ENCODE measurements at regions not wholly inside any gene's neighbourhood (a gene's known extent, or its start where the extent isn't known, plus 50 kb on each side); places are given as distances from the start of the nearest gene placed in this dataset.
"Not testable (repeated sequence)": the region's sequence is repeated elsewhere in the genome, so short reads cannot be mapped to it uniquely, and the experiment has no call there.

DNA sequence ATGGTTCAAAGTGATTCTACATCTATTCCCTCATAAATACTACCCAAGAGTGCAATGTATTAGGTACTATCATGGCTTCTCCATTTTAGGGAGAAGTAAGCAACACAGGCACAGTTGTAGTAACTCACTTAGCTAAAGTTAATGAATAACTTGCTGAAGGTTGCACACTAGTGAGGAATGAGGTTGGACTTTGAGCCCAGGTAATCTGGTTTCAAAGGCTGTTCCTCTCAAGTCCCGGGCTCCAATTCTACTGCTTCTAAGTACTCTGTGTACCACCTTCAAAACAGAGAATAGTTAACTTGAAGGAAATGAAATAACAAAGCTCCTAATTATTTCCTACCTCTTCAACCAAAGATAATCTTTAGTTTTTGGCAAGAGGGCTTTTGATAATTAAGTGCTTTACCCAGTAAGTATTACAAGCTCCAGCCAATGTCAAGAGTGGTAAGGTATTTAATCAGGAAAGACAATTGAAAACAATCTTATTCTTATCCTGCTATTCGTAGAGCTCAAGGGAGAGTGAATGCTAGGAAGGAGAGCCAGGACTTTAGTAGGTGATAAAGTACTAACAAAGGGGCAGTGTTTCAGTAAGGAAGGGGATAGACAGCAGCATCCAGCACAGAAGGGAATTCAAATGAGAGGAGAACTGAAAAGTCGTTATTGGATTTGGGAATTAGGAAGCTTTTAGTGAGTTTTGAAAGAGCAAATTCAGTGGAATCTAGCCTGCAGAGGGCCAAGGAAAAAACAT lies 158.2 kb upstream of the PTPRZ1 start:
- ATAC-seq (no peak), DNase-seq (ENCODE audit: low read depth, low spot score) (no peak)
- H3K4me1 ChIP-seq (ENCODE audit: control insufficient read depth, insufficient read depth, low read length): no peaks in the 10 kb centered on the region
- no peaks in the 10 kb centered on the region for H3K9me3 ChIP-seq (ENCODE audit: control insufficient read depth, insufficient read depth, low read depth, low read length)
- TF ChIP-seq, protein P1, sequence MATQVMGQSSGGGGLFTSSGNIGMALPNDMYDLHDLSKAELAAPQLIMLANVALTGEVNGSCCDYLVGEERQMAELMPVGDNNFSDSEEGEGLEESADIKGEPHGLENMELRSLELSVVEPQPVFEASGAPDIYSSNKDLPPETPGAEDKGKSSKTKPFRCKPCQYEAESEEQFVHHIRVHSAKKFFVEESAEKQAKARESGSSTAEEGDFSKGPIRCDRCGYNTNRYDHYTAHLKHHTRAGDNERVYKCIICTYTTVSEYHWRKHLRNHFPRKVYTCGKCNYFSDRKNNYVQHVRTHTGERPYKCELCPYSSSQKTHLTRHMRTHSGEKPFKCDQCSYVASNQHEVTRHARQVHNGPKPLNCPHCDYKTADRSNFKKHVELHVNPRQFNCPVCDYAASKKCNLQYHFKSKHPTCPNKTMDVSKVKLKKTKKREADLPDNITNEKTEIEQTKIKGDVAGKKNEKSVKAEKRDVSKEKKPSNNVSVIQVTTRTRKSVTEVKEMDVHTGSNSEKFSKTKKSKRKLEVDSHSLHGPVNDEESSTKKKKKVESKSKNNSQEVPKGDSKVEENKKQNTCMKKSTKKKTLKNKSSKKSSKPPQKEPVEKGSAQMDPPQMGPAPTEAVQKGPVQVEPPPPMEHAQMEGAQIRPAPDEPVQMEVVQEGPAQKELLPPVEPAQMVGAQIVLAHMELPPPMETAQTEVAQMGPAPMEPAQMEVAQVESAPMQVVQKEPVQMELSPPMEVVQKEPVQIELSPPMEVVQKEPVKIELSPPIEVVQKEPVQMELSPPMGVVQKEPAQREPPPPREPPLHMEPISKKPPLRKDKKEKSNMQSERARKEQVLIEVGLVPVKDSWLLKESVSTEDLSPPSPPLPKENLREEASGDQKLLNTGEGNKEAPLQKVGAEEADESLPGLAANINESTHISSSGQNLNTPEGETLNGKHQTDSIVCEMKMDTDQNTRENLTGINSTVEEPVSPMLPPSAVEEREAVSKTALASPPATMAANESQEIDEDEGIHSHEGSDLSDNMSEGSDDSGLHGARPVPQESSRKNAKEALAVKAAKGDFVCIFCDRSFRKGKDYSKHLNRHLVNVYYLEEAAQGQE (IDR thresholded peaks at IDR 0.05; ENCODE audit: insufficient read depth in 1 of 2, low read depth in 2 of 2, low read length in 1 of 2): no peak
- TF ChIP-seq SIN3A (IDR thresholded peaks at IDR 0.05; ENCODE audit: borderline replicate concordance, insufficient read depth, low read depth, low read length) (no peak), POLR2AphosphoS5 (IDR thresholded peaks at IDR 0.05; ENCODE audit: low read depth, low read length) (no peak), TCF7L2 (IDR thresholded peaks at IDR 0.05; ENCODE audit: low read depth, low read length) (no peak)
- TF ChIP-seq, protein P2, sequence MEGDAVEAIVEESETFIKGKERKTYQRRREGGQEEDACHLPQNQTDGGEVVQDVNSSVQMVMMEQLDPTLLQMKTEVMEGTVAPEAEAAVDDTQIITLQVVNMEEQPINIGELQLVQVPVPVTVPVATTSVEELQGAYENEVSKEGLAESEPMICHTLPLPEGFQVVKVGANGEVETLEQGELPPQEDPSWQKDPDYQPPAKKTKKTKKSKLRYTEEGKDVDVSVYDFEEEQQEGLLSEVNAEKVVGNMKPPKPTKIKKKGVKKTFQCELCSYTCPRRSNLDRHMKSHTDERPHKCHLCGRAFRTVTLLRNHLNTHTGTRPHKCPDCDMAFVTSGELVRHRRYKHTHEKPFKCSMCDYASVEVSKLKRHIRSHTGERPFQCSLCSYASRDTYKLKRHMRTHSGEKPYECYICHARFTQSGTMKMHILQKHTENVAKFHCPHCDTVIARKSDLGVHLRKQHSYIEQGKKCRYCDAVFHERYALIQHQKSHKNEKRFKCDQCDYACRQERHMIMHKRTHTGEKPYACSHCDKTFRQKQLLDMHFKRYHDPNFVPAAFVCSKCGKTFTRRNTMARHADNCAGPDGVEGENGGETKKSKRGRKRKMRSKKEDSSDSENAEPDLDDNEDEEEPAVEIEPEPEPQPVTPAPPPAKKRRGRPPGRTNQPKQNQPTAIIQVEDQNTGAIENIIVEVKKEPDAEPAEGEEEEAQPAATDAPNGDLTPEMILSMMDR (IDR thresholded peaks at IDR 0.05): no peak
- no peak overlapping the region for H3K4me3 ChIP-seq (ENCODE audit: low read depth in 2 of 2, low read length in 2 of 2)
- POLR2A ChIA-PET: no interaction called here
- CTCF ChIA-PET: no interaction called here
- no peak overlapping the region for H3K27ac ChIP-seq (ENCODE audit: low read length)
- in situ Hi-C loops (cut with HindIII; ENCODE audit: low pct_unique_long_range_greater_than_20kb, low sequenced_read_pairs) (no loop called here), intact Hi-C loops (cut with micrococcal nuclease; ENCODE audit: unreplicated experiment) (no loop called here)
- no TSS peak for BruUV-seq (replicated peaks)
- H3K36me3 ChIP-seq (ENCODE audit: control insufficient read depth, insufficient read depth, low read length): no peaks in the 10 kb centered on the region
- no peaks in the 10 kb centered on the region for H3K27me3 ChIP-seq (ENCODE audit: control insufficient read depth, insufficient read depth, low read length)

DNA sequence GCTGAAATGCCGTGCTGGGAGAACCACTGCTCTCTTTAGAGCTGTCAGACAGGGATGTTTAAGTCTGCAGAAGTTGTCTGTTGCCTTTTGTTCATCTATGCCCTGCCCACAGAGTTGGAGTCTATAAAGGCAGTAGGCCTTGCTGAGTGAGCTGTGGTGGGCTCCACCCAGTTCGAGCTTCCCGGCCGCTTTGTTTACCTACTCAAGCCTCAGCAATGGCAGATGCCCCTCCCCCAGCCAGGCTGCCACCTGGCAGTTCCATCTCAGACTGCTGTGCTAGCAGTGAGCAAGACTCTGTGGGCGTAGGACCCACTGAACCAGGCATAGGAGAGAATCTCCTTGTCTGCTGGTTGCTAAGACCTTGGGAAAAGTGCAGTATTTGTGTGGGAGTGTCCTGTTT lies 160.0 kb upstream of the PTPRZ1 start:
- H3K9me3 ChIP-seq (ENCODE audit: control insufficient read depth, insufficient read depth, low read depth, low read length); in situ Hi-C loops (cut with HindIII; ENCODE audit: low pct_unique_long_range_greater_than_20kb, low sequenced_read_pairs); BruUV-seq (replicated peaks); DNase-seq (ENCODE audit: low read depth, low spot score); H3K4me1 ChIP-seq (ENCODE audit: control insufficient read depth, insufficient read depth, low read length); CTCF ChIA-PET; H3K27ac ChIP-seq (ENCODE audit: low read length); H3K27me3 ChIP-seq (ENCODE audit: control insufficient read depth, insufficient read depth, low read length); H3K4me3 ChIP-seq (ENCODE audit: low read depth in 2 of 2, low read length in 2 of 2); ATAC-seq; H3K36me3 ChIP-seq (ENCODE audit: control insufficient read depth, insufficient read depth, low read length); POLR2A ChIA-PET; intact Hi-C loops (cut with micrococcal nuclease; ENCODE audit: unreplicated experiment): not testable (repeated sequence)

DNA sequence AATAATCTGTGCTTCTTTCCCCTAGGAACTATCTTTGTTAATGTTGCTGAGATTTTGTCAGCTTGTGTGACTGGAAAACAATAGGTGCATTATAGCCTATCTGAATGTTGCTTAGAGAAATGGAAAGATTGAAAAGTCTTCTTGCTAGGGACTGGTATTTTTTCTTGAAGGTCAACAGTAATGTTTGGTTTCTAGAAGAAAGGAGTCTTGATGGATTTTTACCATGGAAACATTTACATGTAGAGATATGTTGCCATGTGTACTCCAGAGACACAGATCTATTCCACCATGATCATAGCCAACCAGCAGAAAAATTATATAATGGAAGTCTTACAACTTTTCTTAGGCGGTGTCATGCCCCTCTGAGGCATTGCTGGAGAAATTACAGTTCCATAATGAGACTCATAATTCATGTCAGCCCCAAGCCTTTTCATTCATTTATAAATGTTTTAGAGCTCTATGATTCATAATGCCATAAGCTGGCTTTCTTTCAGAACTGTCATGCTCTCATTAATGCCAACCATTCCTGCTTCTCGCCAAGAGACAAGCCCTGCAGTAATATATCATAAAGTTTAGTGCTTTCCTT lies 175.1 kb upstream of the PTPRZ1 start:
- H3K4me3 ChIP-seq (ENCODE audit: low read depth in 2 of 2, low read length in 2 of 2): no peak overlapping the region
- no peaks in the 10 kb centered on the region for H3K4me1 ChIP-seq (ENCODE audit: control insufficient read depth, insufficient read depth, low read length)
- ChIA-PET POLR2A (no interaction called here), CTCF (no interaction called here)
- no peaks in the 10 kb centered on the region for H3K27me3 ChIP-seq (ENCODE audit: control insufficient read depth, insufficient read depth, low read length)
- no peak overlapping the region for H3K27ac ChIP-seq (ENCODE audit: low read length)
- no peaks in the 10 kb centered on the region for H3K9me3 ChIP-seq (ENCODE audit: control insufficient read depth, insufficient read depth, low read depth, low read length)
- no peak for TF ChIP-seq SIN3A (IDR thresholded peaks at IDR 0.05; ENCODE audit: borderline replicate concordance, insufficient read depth, low read depth, low read length)
- no peak for TF ChIP-seq POLR2AphosphoS5 (IDR thresholded peaks at IDR 0.05; ENCODE audit: low read depth, low read length)
- TF ChIP-seq, protein P1 (IDR thresholded peaks at IDR 0.05; ENCODE audit: insufficient read depth in 1 of 2, low read depth in 2 of 2, low read length in 1 of 2): no peak
- TF ChIP-seq TCF7L2 (IDR thresholded peaks at IDR 0.05; ENCODE audit: low read depth, low read length): no peak
- TF ChIP-seq, protein P2 (IDR thresholded peaks at IDR 0.05): no peak
- no peaks in the 10 kb centered on the region for H3K36me3 ChIP-seq (ENCODE audit: control insufficient read depth, insufficient read depth, low read length)
- DNase-seq (ENCODE audit: low read depth, low spot score) (no peak), ATAC-seq (no peak)
- in situ Hi-C loops (cut with HindIII; ENCODE audit: low pct_unique_long_range_greater_than_20kb, low sequenced_read_pairs) (no loop called here), intact Hi-C loops (cut with micrococcal nuclease; ENCODE audit: unreplicated experiment) (no loop called here)
- no TSS peak for BruUV-seq (replicated peaks)
